HT-29 (cell line): ENCODE measurements at regions not wholly inside any gene's neighbourhood (a gene's known extent, or its start where the extent isn't known, plus 50 kb on each side); places are given as distances from the start of the nearest gene placed in this dataset.
"Not testable (repeated sequence)": the region's sequence is repeated elsewhere in the genome, so short reads cannot be mapped to it uniquely, and the experiment has no call there.

Source experiments
- DNase-seq: peaks from one replicate; pipeline ENCODE4 v3.0.0-alpha.2; 2015; ENCODE audit warnings: low spot score

DNA sequence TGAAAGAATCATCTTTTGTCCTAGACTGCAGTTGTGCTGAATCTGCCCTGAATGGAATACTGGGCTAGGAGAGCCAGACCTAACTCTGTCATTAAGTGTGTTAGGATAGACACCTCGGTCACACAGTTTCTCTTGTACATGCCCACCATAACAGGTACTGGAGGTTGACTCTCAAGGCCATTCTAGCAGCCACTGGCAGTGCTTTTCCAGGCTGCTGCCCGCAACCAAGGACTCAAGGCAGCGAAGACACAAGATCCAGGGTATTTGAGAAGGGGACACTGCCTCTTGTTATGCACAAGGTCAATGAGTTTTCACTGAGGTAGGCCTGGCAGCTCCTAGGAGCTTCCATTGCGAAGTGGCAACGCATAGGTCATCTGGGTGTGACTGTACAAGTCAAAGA lies 70.6 kb upstream of the ZNF746 start:
- DNase-seq, result no peak

DNA sequence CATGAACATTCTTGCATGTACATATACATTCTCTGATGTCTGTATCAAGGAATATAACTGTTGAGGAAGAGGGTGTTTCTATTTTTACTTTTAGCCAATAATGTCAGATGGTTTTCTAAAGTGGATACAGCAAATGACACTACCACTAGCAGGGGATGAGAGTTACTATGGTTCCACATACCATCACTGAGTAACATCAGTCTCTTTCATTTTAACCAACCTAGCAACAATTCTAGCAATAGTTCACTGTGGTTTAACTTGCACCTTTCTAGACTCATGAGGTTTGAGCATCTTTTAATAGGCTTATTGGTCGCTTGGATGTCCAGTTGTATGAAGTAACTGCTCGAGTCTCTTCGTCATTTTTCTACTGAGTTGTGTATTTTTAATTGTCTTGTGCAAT lies 68.5 kb upstream of the ZNF746 start:
- DNase-seq, result no peak

DNA sequence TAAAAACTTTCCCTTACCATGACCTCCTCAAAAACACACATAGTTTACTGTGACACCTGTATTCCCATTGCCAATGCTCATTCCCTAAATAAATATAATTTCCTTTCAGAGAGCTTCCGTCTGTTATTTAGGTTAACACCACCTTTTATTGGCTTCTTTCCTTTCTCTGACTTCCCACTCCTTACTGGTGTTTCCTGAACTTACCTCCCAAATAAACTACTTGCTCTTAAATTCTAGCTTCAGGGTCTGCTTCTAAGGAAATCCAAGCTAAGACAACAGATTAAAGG lies 67.4 kb upstream of the ZNF746 start:
- no peak for DNase-seq

DNA sequence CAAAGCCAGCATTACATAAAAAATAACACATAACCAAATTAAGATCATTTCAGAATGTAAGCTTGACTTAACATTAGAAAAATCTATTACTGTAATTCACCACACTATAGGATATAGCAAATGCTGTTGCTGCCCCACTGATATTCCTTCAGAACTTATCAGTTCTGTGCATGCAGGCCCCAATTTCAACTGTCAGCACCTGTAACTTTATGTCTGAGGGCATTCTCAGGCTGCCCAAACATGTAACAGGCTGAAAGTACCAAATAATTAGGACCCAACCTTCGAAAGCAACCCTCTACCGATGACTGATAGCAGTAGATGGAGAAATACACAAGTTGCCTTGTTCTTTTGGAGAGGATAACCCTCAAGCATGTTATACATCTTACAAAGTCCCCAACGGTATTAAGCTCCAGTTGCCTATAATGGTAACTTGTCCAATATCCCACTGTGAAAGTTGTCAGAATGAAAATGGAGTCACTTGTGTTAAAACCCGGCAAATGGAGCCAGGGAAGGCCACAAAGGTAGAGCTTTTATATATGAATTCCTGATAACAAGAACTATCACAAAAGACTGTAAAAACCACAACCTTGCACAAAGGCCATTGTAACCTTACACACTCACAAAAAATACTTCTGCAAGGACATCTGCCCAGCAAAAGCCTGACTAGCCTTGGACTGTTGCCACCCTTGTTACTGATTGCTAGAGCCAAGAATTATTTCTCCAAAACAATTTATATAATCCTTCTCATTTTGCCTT lies 66.9 kb upstream of the ZNF746 start:
- no peak for DNase-seq

DNA sequence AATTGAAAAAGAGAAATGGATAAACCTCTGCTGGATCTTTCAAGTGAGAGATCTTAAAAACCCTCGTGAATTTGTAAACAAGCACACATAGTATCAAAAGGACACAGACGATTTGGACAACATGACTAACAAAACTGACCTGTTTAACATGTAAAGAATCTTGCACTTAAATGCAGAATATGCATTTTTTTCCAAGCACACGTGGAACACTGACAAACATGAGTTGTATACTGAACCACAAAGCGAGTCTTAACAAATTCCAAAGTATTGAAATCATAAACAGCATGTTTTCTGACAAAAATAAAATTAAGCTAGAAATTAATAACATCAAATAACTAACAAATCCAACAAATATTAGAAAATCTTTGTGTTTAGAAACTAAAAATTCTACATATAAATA lies 65.0 kb upstream of the ZNF746 start:
- no peak for DNase-seq

DNA sequence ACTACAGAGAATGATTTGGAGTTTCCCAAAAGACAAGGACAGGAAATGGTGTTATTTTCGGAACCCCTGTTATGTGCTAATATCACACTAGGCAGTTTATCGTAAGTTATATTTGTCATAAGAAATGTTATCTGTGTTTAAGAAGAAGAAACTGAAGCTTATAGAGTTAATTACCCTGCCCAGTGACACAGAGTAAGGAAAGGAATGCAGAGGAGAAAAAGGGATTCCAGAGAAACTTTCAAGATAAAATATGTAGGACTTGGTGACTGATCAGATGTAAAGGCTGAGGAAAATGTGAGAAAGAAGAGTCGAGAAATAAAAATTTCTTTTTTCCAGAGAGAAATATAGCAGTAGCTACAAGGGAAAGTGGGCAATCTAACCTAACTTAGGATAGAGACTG lies 63.5 kb upstream of the ZNF746 start:
- DNase-seq, result no peak

DNA sequence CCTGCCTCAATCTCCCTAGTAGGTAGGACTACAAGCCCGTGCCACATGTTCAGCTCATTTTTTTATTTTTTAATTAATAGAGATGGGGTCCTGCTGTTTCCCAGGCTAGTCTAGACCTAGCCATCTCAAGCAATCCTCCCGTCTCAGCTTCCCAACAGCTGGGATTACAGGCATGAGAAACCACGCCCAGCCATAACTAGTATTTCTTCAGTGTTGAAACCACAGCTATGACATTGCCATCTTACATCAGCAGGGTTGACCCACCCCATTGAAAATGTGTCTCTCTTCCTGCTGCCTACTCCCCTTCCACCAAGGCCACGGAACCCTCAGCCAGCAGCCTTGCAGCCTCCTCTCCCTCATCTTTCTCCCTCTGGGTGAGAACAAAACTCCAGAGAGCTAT lies 62.1 kb upstream of the ZNF746 start:
- DNase-seq, result peak; percentile 20

DNA sequence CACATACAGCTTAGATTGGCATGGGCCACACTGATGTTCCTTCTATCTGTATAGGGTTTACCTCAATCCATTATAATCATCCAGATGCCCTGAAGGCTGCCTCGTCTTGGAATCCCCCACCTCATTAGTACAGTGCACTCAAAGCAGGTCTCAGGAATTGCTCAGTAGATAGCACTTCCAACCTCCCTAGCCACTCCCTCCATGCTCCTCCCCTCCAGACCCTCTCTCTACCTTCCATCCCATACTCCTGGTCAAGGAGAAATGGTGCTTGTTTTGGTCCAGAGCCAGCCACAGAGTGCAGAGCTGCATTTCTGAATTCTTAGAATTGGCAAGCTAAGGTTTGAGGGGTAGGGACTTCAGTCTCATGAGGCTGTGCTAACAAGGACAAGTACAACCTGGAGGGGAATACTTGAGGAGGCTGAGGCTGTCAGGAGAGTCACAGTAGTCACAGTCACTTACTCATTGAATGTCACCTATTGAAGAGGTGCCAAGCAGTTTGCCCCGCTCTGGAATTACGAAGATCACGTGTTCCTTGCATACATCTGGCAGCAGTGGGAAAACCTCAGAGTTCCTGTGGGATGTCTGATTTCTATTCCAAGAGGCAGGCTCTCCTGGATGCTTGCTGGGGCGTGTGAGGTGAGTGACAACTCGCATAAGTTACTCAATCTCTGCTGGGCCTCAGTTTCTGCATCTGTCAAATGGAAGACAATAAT lies 60.7 kb upstream of the ZNF746 start:
- DNase-seq, result no peak

DNA sequence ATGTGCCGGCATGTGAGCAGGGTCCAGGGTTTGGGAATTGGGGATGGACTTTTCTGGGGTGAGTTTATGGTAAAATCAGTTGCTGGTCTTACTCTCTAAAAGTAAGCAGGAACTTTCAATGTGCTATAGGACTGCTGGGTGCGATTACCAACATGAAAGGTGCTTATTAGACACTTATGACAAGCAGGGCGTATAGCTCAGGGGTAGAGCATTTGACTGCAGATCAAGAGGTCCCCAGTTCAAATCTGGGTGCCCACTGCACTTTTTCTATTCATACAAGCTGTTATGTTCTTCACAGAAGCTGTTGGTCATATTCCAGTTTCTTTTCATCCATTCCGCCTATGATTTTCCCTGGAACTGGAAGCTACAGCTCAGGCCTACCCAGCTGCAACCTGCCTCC lies 58.9 kb upstream of the ZNF746 start:
- DNase-seq, result not testable (repeated sequence)

DNA sequence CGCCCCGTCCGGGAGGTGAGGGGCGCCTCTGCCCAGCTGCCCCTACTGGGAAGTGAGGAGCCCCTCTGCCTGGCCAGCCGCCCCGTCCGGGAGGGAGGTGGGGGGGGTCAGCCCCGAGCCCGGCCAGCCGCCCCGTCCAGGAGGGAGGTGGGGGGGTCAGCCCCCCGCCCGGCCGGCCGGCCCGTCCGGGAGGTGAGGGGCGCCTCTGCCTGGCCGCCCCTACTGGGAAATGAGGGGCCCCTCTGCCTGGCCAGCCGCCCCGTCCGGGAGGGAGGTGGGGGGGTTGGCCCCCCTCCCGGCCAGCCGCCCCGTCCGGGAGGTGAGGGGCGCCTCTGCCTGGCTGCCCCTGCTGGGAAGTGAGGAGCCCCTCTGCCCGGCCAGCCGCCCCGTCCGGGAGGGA lies 57.2 kb upstream of the ZNF746 start:
- not testable (repeated sequence) for DNase-seq

DNA sequence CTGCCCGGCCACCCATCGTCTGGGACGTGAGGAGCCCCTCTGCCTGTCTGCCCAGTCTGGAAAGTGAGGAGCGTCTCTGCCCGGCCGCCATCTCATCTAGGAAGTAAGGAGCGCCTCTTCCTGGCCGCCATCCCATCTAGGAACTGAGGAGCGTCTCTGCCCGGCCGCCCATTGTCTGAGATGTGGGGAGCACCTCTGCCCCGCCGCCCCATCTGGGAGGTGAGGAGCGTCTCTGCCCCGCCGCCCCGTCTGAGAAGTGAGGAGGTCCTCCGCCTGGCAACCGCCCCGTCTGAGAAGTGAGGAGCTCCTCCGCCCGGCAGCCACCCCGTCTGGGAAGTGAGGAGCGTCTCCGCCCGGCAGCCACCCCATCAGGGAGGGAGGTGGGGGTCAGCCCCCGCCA lies 56.4 kb upstream of the ZNF746 start:
- not testable (repeated sequence) for DNase-seq

DNA sequence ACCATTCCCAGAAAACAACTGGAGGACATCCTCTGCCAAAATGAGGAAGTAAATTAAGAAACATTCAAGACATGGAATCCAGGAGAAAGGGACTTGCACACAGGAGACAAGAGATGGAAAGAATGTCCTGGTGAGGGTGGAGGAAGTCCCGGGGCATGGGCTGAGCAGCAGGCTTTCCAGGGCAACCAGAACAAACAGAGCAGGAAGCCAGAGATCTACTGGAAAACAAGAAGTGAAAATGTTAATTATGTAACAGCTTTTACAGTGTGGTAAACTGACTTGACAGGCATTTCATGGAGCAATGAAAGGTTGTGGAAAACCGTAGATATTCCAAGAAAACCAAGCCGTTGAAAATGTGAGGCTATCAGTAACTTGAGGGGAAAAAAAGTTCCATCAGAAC lies 55.2 kb upstream of the ZNF746 start:
- DNase-seq, result no peak
